Neural crest cell (in vitro differentiated cells): ENCODE measurements at regions not wholly inside any gene's neighbourhood (a gene's known extent, or its start where the extent isn't known, plus 50 kb on each side); places are given as distances from the start of the nearest gene placed in this dataset.

ENCODE experiments used
- DNase-seq: peaks from one replicate; pipeline ENCODE4 v3.0.0; 2021; ENCODE audit warnings: low read depth, mixed read lengths, low spot score
- H3K27ac Mint-ChIP-seq: one replicate; pipeline ENCODE4 v1.8.0; 2021; ENCODE audit warnings: mild to moderate bottlenecking, mixed read lengths; ENCODE audit not compliant: unreplicated experiment
- H3K27me3 Mint-ChIP-seq: 2 replicates; pipeline ENCODE4 v1.8.0; 2021; ENCODE audit warnings: low read depth, mild to moderate bottlenecking, mixed read lengths
- H3K36me3 Mint-ChIP-seq: 2 replicates; pipeline ENCODE4 v1.8.0; 2021; ENCODE audit warnings: low read depth, mild to moderate bottlenecking, mixed read lengths
- H3K4me1 Mint-ChIP-seq: 2 replicates; pipeline ENCODE4 v1.8.0; 2021; ENCODE audit warnings: mixed read lengths
- H3K4me3 Mint-ChIP-seq: one replicate; pipeline ENCODE4 v1.8.0; 2021; ENCODE audit warnings: mild to moderate bottlenecking, mixed read lengths
- H3K9me3 Mint-ChIP-seq: 2 replicates; pipeline ENCODE4 v1.8.0; 2021; ENCODE audit warnings: mixed read lengths
- CTCF ChIP-seq: fragments of 200-600 bp; sonication (generic); conservative IDR thresholded peaks from 2 replicates; pipeline ENCODE4 v1.5.0; 2021; ENCODE audit warnings: antibody characterized with exemption, mild to moderate bottlenecking

GRCh38 chr17:33902901-33903449 lies 352.1 kb upstream of the CCL2 start:
- no peak for DNase-seq
- TF ChIP-seq CTCF: no peak
- Mint-ChIP-seq H3K27ac (no peak overlapping the region), H3K4me1 (no peaks in the 10 kb centered on the region), H3K27me3 (peaks cover 11% of the 10 kb centered on the region), H3K9me3 (no peaks in the 10 kb centered on the region), H3K36me3 (no peaks in the 10 kb centered on the region), H3K4me3 (no peak overlapping the region)

DNA sequence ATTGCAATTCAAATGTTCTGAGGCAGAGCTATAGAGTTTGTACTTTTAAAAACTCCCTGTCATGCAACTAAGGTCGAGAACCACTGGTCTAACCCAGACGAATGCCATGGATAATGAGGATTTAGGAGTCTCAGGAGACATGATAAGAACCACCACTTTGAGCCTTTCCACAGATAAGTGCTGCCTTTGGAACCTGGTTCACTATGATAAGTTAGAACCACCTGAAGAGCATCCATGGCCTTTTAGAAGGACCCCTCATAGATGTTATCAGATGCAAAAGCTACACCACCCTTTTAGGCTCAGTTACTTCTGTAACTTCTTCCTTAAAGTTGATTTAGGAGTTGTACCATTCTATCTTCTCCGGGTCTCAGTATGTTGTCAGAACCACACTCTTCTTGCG lies 350.6 kb upstream of the CCL2 start:
- TF ChIP-seq CTCF: no peak
- Mint-ChIP-seq H3K27ac (no peak overlapping the region), H3K4me1 (no peaks in the 10 kb centered on the region), H3K36me3 (no peaks in the 10 kb centered on the region), H3K4me3 (no peak overlapping the region), H3K9me3 (no peaks in the 10 kb centered on the region), H3K27me3 (peaks cover 16% of the 10 kb centered on the region)
- no peak for DNase-seq

- Mint-ChIP-seq H3K27ac (no peak overlapping the region), H3K4me1 (no peaks in the 10 kb centered on the region), H3K9me3 (no peaks in the 10 kb centered on the region), H3K4me3 (no peak overlapping the region), H3K36me3 (no peaks in the 10 kb centered on the region), H3K27me3 (peaks cover 16% of the 10 kb centered on the region)
- DNase-seq: no peak
- no peak for TF ChIP-seq CTCF
These were observed 349.7 kb upstream of the CCL2 start for GRCh38 chr17:33905338-33905800.

- no peak for TF ChIP-seq CTCF
- peaks cover 8% of the 10 kb centered on the region for H3K27me3 Mint-ChIP-seq
- no peaks in the 10 kb centered on the region for H3K9me3 Mint-ChIP-seq
- no peaks in the 10 kb centered on the region for H3K36me3 Mint-ChIP-seq
- H3K27ac Mint-ChIP-seq: peak overlapping the region; percentile 21
- no peak overlapping the region for H3K4me3 Mint-ChIP-seq
- H3K4me1 Mint-ChIP-seq: no peaks in the 10 kb centered on the region
- DNase-seq: no peak
These were observed 346.6 kb upstream of the CCL2 start for GRCh38 chr17:33908363-33909064.

DNA sequence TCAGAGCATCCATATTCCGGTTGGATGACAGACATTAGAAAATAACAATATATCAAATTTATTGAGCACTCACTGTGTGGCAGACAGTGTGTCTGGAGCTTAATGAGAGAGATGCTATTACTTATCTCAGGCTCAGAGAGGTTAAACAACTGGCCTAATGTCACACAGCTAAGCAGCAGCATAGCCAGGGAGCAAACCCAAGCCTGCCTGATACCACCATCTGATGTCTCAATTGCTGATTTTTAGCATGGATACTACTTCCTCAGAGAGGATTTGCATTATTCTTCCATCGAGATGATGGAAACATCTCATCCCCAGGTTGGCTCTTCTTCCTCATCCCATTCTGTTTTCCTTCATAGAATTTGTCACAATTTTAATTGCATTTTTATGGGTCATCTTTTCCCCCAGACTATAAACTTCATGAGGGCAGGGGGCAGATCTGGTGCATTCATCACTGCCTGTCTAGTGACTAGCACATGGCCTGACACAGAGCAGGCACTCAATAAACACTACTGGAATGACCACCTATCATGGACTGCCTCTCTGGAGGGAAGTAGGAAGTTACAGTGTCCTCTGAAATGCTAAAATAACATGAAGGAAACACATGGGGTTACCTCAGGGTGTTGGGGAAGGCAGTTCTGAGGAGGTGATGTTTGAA lies 344.8 kb upstream of the CCL2 start:
- TF ChIP-seq CTCF: no peak
- no peaks in the 10 kb centered on the region for H3K9me3 Mint-ChIP-seq
- H3K36me3 Mint-ChIP-seq: no peaks in the 10 kb centered on the region
- no peak for DNase-seq
- H3K27ac Mint-ChIP-seq: no peak overlapping the region
- H3K27me3 Mint-ChIP-seq: peaks cover 9% of the 10 kb centered on the region
- no peaks in the 10 kb centered on the region for H3K4me1 Mint-ChIP-seq
- H3K4me3 Mint-ChIP-seq: no peak overlapping the region
